Muscle of leg (tissue), 3 donors: ENCODE measurements at regions not wholly inside any gene's neighbourhood (a gene's known extent, or its start where the extent isn't known, plus 50 kb on each side); places are given as distances from the start of the nearest gene placed in this dataset.
A peak's percentile ranks its signal among the peaks of the same experiment; 100 is the strongest.

Experiments
- DNase-seq: peaks from one replicate; pipeline ENCODE4 v3.0.0; 2013
- H3K27ac ChIP-seq: one replicate; pipeline ENCODE4 v1.5.1; 2013; ENCODE audit warnings: mild to moderate bottlenecking, low read length, control low read depth
- H3K27me3 ChIP-seq: one replicate; pipeline ENCODE4 v1.6.1; 2013; ENCODE audit warnings: low read length; ENCODE audit not compliant: control insufficient read depth, insufficient read depth
- H3K36me3 ChIP-seq: one replicate; pipeline ENCODE4 v1.6.1; 2013; ENCODE audit warnings: low read length; ENCODE audit not compliant: control insufficient read depth, insufficient read depth
- H3K4me1 ChIP-seq: one replicate; pipeline ENCODE4 v1.6.1; 2013; ENCODE audit warnings: low read length; ENCODE audit not compliant: control insufficient read depth, insufficient read depth
- H3K4me3 ChIP-seq: one replicate; pipeline ENCODE4 v1.5.1; 2013; ENCODE audit warnings: low read length, control low read depth
- H3K9me3 ChIP-seq: replicated peaks from 2 replicates; pipeline ENCODE4 v1.6.1; 2013; ENCODE audit warnings: low read depth, low read length; ENCODE audit not compliant: control insufficient read depth
- WGBS: methylation state at CpG from one replicate; pipeline ENCODE4 v1.1.5; 2013; ENCODE audit warnings: missing lambda C conversion rate; ENCODE audit not compliant: insufficient coverage; 5-methylcytosine and 5-hydroxymethylcytosine counted together

GRCh38 chr14:61876362-61877034, 114.3 kb downstream of the SNAPC1 start:
- whole genome bisulfite sequencing: 74% methylated on average over 8 of the region's 8 CpGs
- Histone ChIP-seq H3K27me3 (no peaks in the 10 kb centered on the region), H3K9me3 (no peaks in the 10 kb centered on the region), H3K27ac (no peak overlapping the region), H3K36me3 (no peaks in the 10 kb centered on the region), H3K4me3 (no peak overlapping the region), H3K4me1 (no peaks in the 10 kb centered on the region)
- DNase-seq: no peak

- H3K27ac ChIP-seq: no peak overlapping the region
- 100% methylated on average over 1 of the region's 6 CpGs for WGBS
- H3K4me1 ChIP-seq: no peaks in the 10 kb centered on the region
- H3K4me3 ChIP-seq: no peak overlapping the region
- no peaks in the 10 kb centered on the region for H3K27me3 ChIP-seq
- no peak for DNase-seq
- no peaks in the 10 kb centered on the region for H3K9me3 ChIP-seq
- no peaks in the 10 kb centered on the region for H3K36me3 ChIP-seq
Observed at GRCh38 chr14:61877035-61877390, 114.8 kb downstream of the SNAPC1 start.

- WGBS: 81% methylated on average over 3 of the region's 5 CpGs
Observed at GRCh38 chr14:61877768-61878167, 115.5 kb downstream of the SNAPC1 start.

GRCh38 chr14:61878931-61879330, 116.7 kb downstream of the SNAPC1 start:
- Histone ChIP-seq H3K27ac (no peak overlapping the region), H3K27me3 (no peaks in the 10 kb centered on the region), H3K36me3 (no peaks in the 10 kb centered on the region), H3K4me3 (no peak overlapping the region), H3K4me1 (no peaks in the 10 kb centered on the region), H3K9me3 (no peaks in the 10 kb centered on the region)
- WGBS: no CpG with 5 or more reads among the region's 1 CpG
- peak; percentile 33 for DNase-seq

More at GRCh38 chr14:61877768-61878167, 115.5 kb downstream of the SNAPC1 start:
- H3K4me3 ChIP-seq: no peak overlapping the region
- H3K27ac ChIP-seq: no peak overlapping the region
- H3K4me1 ChIP-seq: no peaks in the 10 kb centered on the region
- H3K27me3 ChIP-seq: no peaks in the 10 kb centered on the region
- no peaks in the 10 kb centered on the region for H3K9me3 ChIP-seq
- no peaks in the 10 kb centered on the region for H3K36me3 ChIP-seq
- no peak for DNase-seq

GRCh38 chr14:61881046-61881445, 118.8 kb downstream of the SNAPC1 start:
- H3K27ac ChIP-seq: no peak overlapping the region
- no peaks in the 10 kb centered on the region for H3K36me3 ChIP-seq
- DNase-seq: peak; percentile 55
- no peaks in the 10 kb centered on the region for H3K27me3 ChIP-seq
- H3K4me3 ChIP-seq: no peak overlapping the region
- H3K4me1 ChIP-seq: no peaks in the 10 kb centered on the region
- no peaks in the 10 kb centered on the region for H3K9me3 ChIP-seq
- WGBS: 78% methylated on average over 1 of the region's 1 CpG

DNA sequence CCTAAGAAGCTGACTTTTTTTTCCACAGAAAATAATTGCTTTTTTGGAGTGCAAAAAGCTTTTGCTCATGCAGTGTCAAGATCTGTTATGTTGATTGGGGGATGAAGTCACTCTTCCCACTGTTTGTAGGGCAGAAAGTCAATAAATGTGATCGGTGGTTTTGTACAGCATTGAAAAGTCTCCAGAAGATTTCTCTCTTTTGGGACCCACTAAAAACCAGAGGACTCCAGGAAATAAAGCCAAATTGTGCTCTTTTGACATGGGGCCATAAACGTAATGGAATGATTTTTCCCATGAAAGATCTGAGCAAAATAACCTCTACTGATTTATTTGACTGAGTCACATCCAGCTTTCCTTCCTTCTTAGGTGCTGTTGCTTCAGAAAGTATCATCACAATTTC, 122.5 kb downstream of the SNAPC1 start:
- Histone ChIP-seq H3K27me3 (no peaks in the 10 kb centered on the region), H3K4me3 (no peak overlapping the region), H3K36me3 (no peaks in the 10 kb centered on the region), H3K4me1 (no peaks in the 10 kb centered on the region), H3K27ac (no peak overlapping the region), H3K9me3 (no peaks in the 10 kb centered on the region)
- DNase-seq: peak; percentile 84
- WGBS: no CpG with 5 or more reads among the region's 2 CpGs

DNA sequence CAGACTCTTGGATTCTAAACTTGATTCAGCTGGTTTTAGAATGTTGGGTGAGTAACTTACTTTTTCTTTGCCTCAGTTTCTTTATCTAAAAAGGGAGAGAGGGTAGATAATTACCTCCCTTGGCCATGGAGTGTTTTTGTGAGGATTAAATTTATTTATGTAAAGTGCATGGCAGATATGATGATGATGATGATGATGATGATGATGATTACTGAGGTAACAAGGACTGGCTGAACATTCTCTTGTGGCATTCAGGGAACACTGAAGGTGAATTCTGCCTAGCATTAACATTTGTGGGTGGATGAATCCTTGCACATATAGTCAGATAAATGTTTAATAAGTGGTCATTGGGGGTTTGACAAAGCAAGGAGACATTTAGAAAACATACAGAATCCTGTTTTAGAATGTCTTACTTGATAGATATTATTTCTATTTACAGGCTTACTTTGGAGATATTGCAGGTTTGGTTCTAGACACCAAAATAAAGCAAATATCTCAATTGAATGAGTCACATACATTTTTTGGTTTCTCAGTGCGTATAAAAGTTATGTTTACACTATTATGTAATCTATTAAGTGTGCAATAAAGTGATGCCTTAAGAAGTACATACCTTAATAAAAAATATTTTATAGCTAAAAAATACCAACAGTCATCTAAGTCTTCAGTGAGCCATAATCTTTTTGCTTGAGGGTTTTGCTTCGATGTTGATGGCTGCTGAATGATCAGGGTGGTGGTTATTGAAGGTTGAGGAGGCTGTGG, 123.2 kb downstream of the SNAPC1 start:
- DNase-seq: no peak
- H3K27me3 ChIP-seq: no peaks in the 10 kb centered on the region
- H3K4me3 ChIP-seq: no peak overlapping the region
- no peaks in the 10 kb centered on the region for H3K4me1 ChIP-seq
- H3K9me3 ChIP-seq: no peaks in the 10 kb centered on the region
- no peaks in the 10 kb centered on the region for H3K36me3 ChIP-seq
- H3K27ac ChIP-seq: no peak overlapping the region
- no CpG with 5 or more reads among the region's 2 CpGs for WGBS

GRCh38 chr14:61887628-61888027, 125.4 kb downstream of the SNAPC1 start:
- H3K4me1 ChIP-seq: no peaks in the 10 kb centered on the region
- no CpG with 5 or more reads among the region's 2 CpGs for whole genome bisulfite sequencing
- H3K9me3 ChIP-seq: no peaks in the 10 kb centered on the region
- no peak overlapping the region for H3K4me3 ChIP-seq
- H3K36me3 ChIP-seq: no peaks in the 10 kb centered on the region
- H3K27ac ChIP-seq: no peak overlapping the region
- no peak for DNase-seq
- peaks cover 3% of the 10 kb centered on the region for H3K27me3 ChIP-seq

DNA sequence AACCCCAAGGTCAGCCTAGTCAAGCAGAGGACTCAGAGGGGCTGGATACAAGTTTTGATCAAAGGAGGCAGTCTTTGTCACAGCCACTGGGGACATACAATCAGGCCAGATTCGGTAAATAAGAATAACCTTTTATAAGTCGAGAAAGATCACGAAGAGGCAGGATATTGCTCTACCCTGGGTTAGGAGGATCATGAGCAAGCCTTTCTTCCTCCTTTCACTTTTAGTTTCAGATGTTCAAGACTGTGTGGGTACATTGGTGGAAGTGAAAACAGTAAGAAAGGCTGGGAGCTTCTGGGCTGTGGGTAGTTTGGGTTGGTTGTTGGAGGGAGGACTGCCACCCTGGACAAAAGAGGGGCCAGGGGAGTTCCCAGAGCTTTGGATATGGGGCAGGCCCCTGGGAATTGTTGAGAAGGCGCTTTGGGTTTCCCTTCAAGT, 127.7 kb downstream of the SNAPC1 start:
- no peaks in the 10 kb centered on the region for H3K36me3 ChIP-seq
- no peak overlapping the region for H3K27ac ChIP-seq
- no peak overlapping the region for H3K4me3 ChIP-seq
- 71% methylated on average over 3 of the region's 4 CpGs for WGBS
- H3K9me3 ChIP-seq: no peaks in the 10 kb centered on the region
- peaks cover 4% of the 10 kb centered on the region for H3K27me3 ChIP-seq
- no peaks in the 10 kb centered on the region for H3K4me1 ChIP-seq
- peak; percentile 34 for DNase-seq

DNA sequence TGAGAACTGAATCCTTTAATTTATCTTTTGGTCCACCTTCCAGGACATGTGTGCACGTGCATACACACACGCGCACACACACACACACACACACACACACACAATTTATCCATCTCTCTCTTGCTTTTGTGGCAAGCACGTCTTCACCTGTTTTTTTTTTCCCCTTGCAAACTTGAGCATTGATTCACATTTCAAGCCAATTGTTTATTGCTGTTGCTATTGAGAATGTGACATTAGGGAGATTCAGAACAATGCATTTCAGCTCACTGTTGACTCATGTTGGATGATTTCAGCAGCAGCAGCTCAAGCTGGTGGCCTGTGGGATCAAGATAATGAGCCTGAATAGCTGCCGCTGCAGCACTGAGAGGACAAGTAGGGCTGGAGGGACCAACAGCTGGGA, 128.9 kb downstream of the SNAPC1 start:
- WGBS: 15% methylated on average over 2 of the region's 5 CpGs

More for the DNA sequence above, 128.9 kb downstream of the SNAPC1 start:
- peak; percentile 68 for DNase-seq
- no peaks in the 10 kb centered on the region for H3K4me1 ChIP-seq
- no peaks in the 10 kb centered on the region for H3K9me3 ChIP-seq
- no peak overlapping the region for H3K27ac ChIP-seq
- H3K36me3 ChIP-seq: no peaks in the 10 kb centered on the region
- peaks cover 4% of the 10 kb centered on the region for H3K27me3 ChIP-seq
- no peak overlapping the region for H3K4me3 ChIP-seq
